BJ (cell line): ENCODE measurements at regions not wholly inside any gene's neighbourhood (a gene's known extent, or its start where the extent isn't known, plus 50 kb on each side); places are given as distances from the start of the nearest gene placed in this dataset.

ENCODE experiments used
- CTCF ChIA-PET: fragments of 350-600 bp; formaldehyde crosslinking; extraction: SDS; loops from one replicate; lab custom pipeline; 2021; ENCODE audit warnings: antibody characterized with exemption, inconsistent platforms; lab: Yijun Ruan, JAX
- POLR2A ChIA-PET: fragments of 300-600 bp; sonication (Branson Sonifier 250); formaldehyde crosslinking; extraction: SDS; loops from one replicate; lab custom pipeline; 2021; ENCODE audit warnings: antibody characterized with exemption; lab: Charles Lee
- DNase-seq: peaks from one replicate; pipeline ENCODE4 v3.0.0-alpha.2; 2011; ENCODE audit warnings: low read depth
- H3K27me3 ChIP-seq: 2 replicates; pipeline ENCODE4 v1.6.0; 2011; ENCODE audit warnings: low read length; ENCODE audit not compliant: control insufficient read depth, insufficient read depth
- H3K36me3 ChIP-seq: 2 replicates; pipeline ENCODE4 v1.5.1; 2011; ENCODE audit warnings: low read length; ENCODE audit not compliant: control insufficient read depth, insufficient read depth
- H3K4me3 ChIP-seq: 2 replicates; pipeline ENCODE4 v1.5.1; 2011; ENCODE audit warnings: low read depth, mild to moderate bottlenecking, control low read depth, low read length
- CTCF ChIP-seq: IDR thresholded peaks from 2 replicates; pipeline ENCODE4 v1.5.1; 2011; ENCODE audit warnings: low read depth, mild to moderate bottlenecking, control low read depth, inconsistent platforms, low read length, moderate library complexity; ENCODE audit not compliant: insufficient read depth

GRCh38 chr7:145488816-145489215, 627.8 kb upstream of the CNTNAP2 start:
- TF ChIP-seq CTCF = no peak
- POLR2A ChIA-PET = no interaction called here

GRCh38 chr7:145481985-145482384, 634.6 kb upstream of the CNTNAP2 start:
- TF ChIP-seq CTCF = no peak
- Histone ChIP-seq H3K4me3 (no peak overlapping the region), H3K36me3 (no peaks in the 10 kb centered on the region), H3K27me3 (no peaks in the 10 kb centered on the region)
- ChIA-PET POLR2A (no interaction called here), CTCF (no interaction called here)
- DNase-seq = no peak

More at GRCh38 chr7:145488816-145489215, 627.8 kb upstream of the CNTNAP2 start:
- CTCF ChIA-PET = no interaction called here
- DNase-seq = no peak
- Histone ChIP-seq H3K4me3 (no peak overlapping the region), H3K36me3 (no peaks in the 10 kb centered on the region), H3K27me3 (no peaks in the 10 kb centered on the region)

- DNase-seq = no peak
- no peak for TF ChIP-seq CTCF
- Histone ChIP-seq H3K36me3 (no peaks in the 10 kb centered on the region), H3K27me3 (no peaks in the 10 kb centered on the region), H3K4me3 (no peak overlapping the region)
- POLR2A ChIA-PET = no interaction called here
- CTCF ChIA-PET = no interaction called here
These were observed 638.1 kb upstream of the CNTNAP2 start for GRCh38 chr7:145478541-145478940.

- ChIA-PET CTCF (no interaction called here), POLR2A (no interaction called here)
- H3K4me3 ChIP-seq = no peak overlapping the region
- H3K27me3 ChIP-seq = no peaks in the 10 kb centered on the region
- TF ChIP-seq CTCF = no peak
- DNase-seq = no peak
- no peaks in the 10 kb centered on the region for H3K36me3 ChIP-seq
These were observed 638.3 kb upstream of the TPK1 start for GRCh38 chr7:145474009-145474686.

GRCh38 chr7:145471883-145472282, 636.0 kb upstream of the TPK1 start:
- Histone ChIP-seq H3K4me3 (no peak overlapping the region), H3K27me3 (no peaks in the 10 kb centered on the region), H3K36me3 (no peaks in the 10 kb centered on the region)
- CTCF ChIA-PET = no interaction called here
- no peak for TF ChIP-seq CTCF
- POLR2A ChIA-PET = no interaction called here
- no peak for DNase-seq
